Retinal pigment epithelial cell (primary cell): ENCODE measurements at regions not wholly inside any gene's neighbourhood (a gene's known extent, or its start where the extent isn't known, plus 50 kb on each side); places are given as distances from the start of the nearest gene placed in this dataset.
A peak's percentile ranks its signal among the peaks of the same experiment; 100 is the strongest.

Experiments
- DNase-seq: peaks from one replicate; pipeline ENCODE4 v3.0.0-alpha.2; 2010; ENCODE audit warnings: low read depth
- H3K4me3 ChIP-seq: 2 replicates; pipeline ENCODE4 v1.5.1; 2011; ENCODE audit warnings: mild to moderate bottlenecking, low read length, control low read depth, moderate library complexity
- TF ChIP-seq, protein P1 (sequence below): conservative IDR thresholded peaks from 2 replicates; pipeline ENCODE4 v1.5.1; 2011; ENCODE audit warnings: low read depth, low read length, control low read depth, inconsistent platforms

DNA sequence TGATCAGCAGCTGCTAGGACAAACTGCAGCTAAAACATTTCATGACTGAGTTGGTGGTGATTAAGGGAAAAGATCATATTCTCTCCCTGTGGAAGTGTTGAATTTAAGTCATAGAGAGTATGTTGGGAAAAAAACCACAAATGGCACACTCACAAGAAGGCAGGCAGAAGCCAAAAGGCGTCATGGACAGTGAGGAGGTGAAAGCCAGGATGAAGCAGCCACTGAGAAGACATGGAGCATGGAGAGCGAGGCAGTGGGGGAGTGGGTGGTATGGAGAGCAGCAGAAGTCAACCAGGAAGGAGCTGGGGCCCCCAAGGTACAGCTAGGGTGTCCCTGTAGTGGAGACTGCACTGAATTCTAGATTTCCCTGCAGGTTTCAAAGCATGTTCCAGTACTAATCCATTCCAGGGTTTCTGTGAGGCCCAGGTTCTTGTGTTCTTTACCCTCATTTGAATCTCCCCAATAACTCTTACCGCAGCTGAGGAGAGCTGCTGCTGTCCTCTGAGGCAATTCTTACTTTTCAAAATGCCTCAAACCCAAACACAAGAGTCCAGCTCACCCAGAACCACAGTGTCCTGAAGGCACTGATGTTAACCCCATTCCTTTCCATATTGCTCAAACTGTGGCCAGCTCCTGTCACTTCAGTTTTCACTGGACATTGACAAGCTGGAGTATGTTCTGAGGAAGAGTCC lies 191.8 kb upstream of the E2F8 start:
- DNase-seq = peak; percentile 30
- H3K4me3 ChIP-seq = no peak overlapping the region
- TF ChIP-seq, protein P1, sequence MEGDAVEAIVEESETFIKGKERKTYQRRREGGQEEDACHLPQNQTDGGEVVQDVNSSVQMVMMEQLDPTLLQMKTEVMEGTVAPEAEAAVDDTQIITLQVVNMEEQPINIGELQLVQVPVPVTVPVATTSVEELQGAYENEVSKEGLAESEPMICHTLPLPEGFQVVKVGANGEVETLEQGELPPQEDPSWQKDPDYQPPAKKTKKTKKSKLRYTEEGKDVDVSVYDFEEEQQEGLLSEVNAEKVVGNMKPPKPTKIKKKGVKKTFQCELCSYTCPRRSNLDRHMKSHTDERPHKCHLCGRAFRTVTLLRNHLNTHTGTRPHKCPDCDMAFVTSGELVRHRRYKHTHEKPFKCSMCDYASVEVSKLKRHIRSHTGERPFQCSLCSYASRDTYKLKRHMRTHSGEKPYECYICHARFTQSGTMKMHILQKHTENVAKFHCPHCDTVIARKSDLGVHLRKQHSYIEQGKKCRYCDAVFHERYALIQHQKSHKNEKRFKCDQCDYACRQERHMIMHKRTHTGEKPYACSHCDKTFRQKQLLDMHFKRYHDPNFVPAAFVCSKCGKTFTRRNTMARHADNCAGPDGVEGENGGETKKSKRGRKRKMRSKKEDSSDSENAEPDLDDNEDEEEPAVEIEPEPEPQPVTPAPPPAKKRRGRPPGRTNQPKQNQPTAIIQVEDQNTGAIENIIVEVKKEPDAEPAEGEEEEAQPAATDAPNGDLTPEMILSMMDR = no peak

DNA sequence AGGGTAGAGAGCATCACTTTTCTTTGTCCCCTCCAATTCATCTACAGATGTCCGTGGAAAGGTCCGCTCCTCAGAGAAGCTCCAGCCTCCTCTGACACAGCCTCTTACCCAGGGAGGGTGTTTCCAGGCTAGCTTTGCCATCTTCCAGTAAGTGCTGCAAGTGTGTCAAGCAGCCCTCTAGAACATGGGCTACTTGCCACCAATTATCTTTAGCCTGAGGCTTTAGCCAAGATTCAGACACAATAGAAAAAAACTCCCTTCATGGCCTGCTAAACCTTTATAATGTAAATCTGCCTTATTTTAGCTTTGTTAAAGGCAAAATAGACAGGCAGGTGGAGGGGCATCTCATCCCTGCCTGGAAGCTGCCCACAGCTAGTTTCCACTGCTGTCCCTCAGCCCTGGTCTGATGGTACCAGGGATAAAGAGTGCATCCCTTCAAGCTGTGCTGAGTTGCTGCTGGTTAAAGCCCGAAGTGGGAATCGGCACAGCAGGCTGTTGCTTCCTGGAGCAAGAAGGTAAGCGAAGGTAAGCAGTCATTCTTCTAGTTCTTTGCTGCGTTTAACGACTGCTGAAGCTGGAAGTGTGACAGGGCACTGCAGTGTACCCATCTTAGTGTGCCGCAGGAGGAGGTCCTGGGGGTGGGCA lies 190.1 kb upstream of the E2F8 start:
- H3K4me3 ChIP-seq = no peak overlapping the region
- DNase-seq = no peak
- TF ChIP-seq, protein P1 = no peak

DNA sequence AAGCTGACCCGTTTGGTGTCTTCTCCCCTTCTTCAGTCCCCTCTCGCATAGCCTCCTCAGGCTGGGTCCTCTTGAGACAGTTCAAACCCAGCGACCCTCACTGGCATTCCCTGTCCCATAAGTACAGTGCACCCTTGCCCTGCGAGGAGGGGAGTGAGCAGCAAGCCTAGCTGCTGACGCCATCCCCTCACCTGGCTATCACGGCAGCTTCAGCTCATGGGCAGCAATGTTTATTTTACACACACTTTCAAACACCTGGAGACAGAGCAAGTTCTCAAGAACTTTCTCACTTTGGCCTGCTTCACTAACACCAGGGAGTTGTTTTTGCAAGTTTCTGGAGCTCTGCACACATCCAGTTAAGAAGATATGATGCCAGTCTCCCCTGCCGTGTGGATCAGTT lies 189.6 kb upstream of the E2F8 start:
- H3K4me3 ChIP-seq = no peak overlapping the region
- DNase-seq = no peak
- TF ChIP-seq, protein P1 = no peak

DNA sequence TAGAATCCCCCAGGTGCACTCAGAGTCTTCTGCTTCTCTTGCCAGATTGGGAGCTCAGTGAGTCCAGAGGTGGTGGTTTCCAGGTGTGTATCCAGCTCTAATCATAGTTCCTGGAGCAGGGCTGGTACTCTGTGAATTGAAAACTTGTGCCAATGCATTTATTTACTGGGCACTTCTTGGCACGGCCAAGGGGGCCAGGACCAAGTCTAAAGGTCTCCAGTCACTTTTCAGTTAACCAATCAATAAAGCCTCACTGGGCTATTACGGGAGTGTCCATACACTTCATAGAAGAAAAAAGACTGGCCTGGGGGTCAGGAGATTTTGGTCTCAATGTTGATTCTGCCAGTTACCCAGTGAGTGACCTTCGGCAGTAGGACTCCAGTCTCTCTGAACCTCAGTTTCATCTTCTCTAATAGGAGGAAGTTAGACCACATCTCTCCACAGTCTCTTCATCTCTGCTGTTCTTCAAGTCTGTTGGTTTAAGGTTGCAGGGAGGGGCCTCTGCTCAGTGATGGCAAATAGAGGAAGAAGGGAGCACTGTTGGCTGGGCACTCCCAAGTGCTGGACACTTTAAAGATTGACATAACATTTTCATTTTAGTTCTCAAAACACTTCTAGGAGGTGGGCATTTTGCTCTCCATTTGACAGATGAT lies 188.5 kb upstream of the E2F8 start:
- no peak for DNase-seq
- TF ChIP-seq, protein P1 = no peak
- H3K4me3 ChIP-seq = no peak overlapping the region

DNA sequence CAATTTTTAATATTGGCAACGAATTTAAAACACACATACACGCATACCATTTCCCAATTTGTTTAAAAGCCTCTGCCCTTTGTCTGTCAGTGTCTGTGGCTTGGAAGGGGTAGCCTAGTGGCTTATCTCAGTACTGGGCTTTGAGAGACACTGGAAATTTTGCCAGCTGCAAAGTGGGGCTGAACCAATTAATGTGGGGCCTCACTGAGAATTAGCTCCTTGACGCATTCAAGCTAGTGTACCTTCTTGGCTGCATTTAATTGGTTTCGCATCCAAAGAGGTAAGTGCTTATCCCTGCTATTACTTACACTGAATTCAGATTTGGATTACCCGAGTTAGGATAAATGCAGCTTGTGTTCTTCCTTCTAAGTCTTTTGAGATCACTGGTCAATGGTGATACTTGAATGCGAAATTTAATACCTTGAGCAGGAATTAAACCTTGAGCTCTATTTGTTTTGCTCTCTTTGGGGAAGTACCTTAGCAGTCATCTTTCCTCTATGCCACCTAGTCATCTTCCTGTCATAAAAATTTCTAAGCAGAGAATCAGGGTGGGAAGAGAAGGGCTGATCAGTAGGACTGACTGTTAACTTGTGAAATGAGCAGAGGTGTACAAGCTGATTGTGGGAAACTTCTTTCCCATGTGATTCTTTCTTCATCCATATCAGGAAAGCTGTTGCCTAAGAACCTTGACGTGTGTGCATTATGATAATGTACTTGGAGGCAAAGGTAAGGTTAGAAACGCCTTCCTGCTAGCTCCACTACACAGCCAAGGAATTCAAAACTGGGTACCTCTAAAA lies 187.7 kb upstream of the E2F8 start:
- TF ChIP-seq, protein P1 = no peak
- DNase-seq = no peak
- no peak overlapping the region for H3K4me3 ChIP-seq

DNA sequence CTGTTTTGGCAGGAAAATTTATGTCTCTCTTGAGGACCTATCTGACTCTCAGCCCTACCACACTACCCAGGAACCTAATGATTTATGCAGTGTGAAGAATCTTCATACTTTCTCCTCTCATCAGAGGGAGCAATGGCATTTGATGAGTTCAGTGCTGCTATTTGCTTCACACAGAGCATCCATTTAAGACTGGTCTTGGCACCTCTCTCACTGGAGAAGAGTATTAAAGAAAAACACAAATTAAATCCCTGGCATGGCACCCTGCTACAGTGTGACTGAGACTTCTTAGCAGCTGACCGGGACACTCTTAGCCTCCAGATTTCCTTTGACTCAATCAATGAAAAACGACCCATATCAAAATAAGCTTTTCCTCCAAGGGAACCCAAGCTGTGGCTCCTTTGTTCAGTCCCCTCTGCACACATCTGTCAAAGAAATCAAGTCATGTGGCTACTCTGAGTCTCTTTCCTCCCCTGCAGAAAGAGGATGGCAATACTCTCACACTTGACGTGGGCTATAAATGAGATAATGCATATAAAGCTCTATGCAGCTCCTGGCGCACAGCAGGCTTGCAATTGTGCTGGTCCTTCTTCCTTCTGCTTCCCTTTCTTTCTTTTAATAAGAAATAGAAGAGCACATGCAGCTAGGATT lies 186.1 kb upstream of the E2F8 start:
- H3K4me3 ChIP-seq = no peak overlapping the region
- TF ChIP-seq, protein P1 = no peak
- no peak for DNase-seq
